ENCODE measurements at regions not wholly inside any gene's neighbourhood (a gene's known extent, or its start where the extent isn't known, plus 50 kb on each side); places are given as distances from the start of the nearest gene placed in this dataset.

DNA sequence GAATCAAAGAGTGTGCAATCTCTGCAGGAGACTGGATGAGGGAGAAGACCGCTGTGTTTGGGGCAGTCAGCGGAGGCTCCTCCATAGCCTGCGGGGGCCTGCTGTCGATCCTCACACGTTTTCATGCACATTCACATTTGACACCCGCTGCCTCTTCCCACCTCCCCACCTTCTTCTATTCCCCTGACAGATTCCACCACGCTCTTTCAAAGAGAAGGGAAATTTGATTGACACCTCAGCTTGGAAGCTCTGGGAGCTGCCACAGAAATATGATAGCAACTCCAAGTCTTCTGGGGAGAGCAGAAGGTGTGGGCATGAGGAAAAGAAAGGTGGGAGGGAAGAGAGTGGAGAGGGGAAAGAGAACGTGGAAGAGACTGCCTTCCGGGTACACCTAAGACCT lies 87.5 kb downstream of the BOD1L2 start:
- no peaks in the 10 kb centered on the region for H4K20me1 ChIP-seq (ENCODE audit: insufficient read depth, poor library complexity, severe bottlenecking)
- H3K27me3 ChIP-seq: peaks cover 3% of the 10 kb centered on the region
- H3K27ac ChIP-seq: no peak overlapping the region
- no peak for DNase-seq (ENCODE audit: low spot score)
- H3K9me3 ChIP-seq (ENCODE audit: low read depth): no peaks in the 10 kb centered on the region
- WGBS (ENCODE audit: low lambda C conversion rate, missing lambda C conversion rate): 81% methylated on average over 9 of the region's 9 CpGs
- H3K79me2 ChIP-seq: no peaks in the 10 kb centered on the region
- H3K36me3 ChIP-seq (replicated peaks; ENCODE audit: insufficient read depth, low read depth): no peaks in the 10 kb centered on the region
- no peak overlapping the region for H3K4me2 ChIP-seq
- no peak overlapping the region for H3K4me3 ChIP-seq
- TF ChIP-seq EZH2 (IDR thresholded peaks at IDR 0.05; ENCODE audit: borderline replicate concordance): no peak
- TF ChIP-seq, protein P1, sequence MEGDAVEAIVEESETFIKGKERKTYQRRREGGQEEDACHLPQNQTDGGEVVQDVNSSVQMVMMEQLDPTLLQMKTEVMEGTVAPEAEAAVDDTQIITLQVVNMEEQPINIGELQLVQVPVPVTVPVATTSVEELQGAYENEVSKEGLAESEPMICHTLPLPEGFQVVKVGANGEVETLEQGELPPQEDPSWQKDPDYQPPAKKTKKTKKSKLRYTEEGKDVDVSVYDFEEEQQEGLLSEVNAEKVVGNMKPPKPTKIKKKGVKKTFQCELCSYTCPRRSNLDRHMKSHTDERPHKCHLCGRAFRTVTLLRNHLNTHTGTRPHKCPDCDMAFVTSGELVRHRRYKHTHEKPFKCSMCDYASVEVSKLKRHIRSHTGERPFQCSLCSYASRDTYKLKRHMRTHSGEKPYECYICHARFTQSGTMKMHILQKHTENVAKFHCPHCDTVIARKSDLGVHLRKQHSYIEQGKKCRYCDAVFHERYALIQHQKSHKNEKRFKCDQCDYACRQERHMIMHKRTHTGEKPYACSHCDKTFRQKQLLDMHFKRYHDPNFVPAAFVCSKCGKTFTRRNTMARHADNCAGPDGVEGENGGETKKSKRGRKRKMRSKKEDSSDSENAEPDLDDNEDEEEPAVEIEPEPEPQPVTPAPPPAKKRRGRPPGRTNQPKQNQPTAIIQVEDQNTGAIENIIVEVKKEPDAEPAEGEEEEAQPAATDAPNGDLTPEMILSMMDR (IDR thresholded peaks at IDR 0.05; ENCODE audit: poor library complexity): no peak
- no peaks in the 10 kb centered on the region for H3K9me2 ChIP-seq (replicated peaks; ENCODE audit: insufficient read depth)
- H3K4me1 ChIP-seq (ENCODE audit: insufficient read depth): no peaks in the 10 kb centered on the region
- H2AFZ ChIP-seq: no peak overlapping the region

DNA sequence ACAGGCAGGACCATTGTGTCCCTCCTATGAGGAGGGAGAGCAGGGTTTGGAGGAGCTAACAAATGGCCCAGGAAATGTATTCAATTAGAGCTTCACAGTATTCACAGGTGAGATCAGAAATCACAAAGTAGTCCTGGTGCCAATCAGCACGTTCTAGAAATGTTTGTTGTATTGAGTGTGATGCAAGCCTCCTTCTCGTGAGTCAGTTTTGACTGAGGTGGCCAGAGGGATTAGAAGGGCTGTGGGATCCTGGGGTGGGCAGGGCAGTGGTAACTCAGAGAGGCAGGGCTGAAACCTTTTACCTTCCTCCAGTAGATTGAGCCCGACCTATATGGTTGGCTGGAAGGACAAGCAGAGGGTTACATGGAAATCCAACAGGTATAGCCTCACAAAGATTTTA lies 95.0 kb downstream of the BOD1L2 start:
- Histone ChIP-seq H3K4me3 (no peak overlapping the region), H3K27ac (no peak overlapping the region), H3K9me2 (replicated peaks; ENCODE audit: insufficient read depth) (no peaks in the 10 kb centered on the region), H3K27me3 (peaks cover 8% of the 10 kb centered on the region), H3K9me3 (ENCODE audit: low read depth) (no peaks in the 10 kb centered on the region), H3K36me3 (replicated peaks; ENCODE audit: insufficient read depth, low read depth) (no peaks in the 10 kb centered on the region), H2AFZ (no peak overlapping the region), H3K79me2 (no peaks in the 10 kb centered on the region), H3K4me1 (ENCODE audit: insufficient read depth) (no peaks in the 10 kb centered on the region), H3K4me2 (no peak overlapping the region), H4K20me1 (ENCODE audit: insufficient read depth, poor library complexity, severe bottlenecking) (no peaks in the 10 kb centered on the region)
- WGBS (ENCODE audit: low lambda C conversion rate, missing lambda C conversion rate): 75% methylated on average over 3 of the region's 3 CpGs
- DNase-seq (ENCODE audit: low spot score): no peak
- no peak for TF ChIP-seq EZH2 (IDR thresholded peaks at IDR 0.05; ENCODE audit: borderline replicate concordance)
- TF ChIP-seq, protein P1 (IDR thresholded peaks at IDR 0.05; ENCODE audit: poor library complexity): no peak
- TF ChIP-seq EZH2phosphoT487 (IDR thresholded peaks at IDR 0.05; ENCODE audit: low read depth, severe bottlenecking, unreplicated experiment): no peak

DNA sequence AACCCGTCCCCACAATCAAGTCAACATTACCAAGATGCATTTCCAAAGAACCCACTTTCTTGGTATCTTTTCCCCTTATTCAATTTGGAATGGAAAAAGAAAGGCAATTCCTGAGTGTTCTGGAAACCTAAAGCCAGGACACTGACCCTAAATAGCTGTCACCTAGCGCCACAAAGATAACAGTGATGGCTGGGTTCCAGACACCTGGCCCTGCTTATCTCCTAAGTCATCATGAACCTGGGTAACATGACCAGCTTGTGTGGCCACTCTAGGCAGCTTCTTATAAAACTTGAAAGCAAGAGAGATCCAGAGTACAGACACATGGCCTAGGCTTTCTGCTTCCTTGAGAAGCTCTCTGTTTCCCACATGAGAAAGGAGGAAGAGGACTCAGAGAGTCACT lies 95.4 kb downstream of the BOD1L2 start:
- H3K9me2 ChIP-seq (replicated peaks; ENCODE audit: insufficient read depth): no peaks in the 10 kb centered on the region
- DNase-seq (ENCODE audit: low spot score): peak; percentile 23
- no peak overlapping the region for H3K4me2 ChIP-seq
- WGBS (ENCODE audit: low lambda C conversion rate, missing lambda C conversion rate): 66% methylated on average over 2 of the region's 2 CpGs
- H3K9me3 ChIP-seq (ENCODE audit: low read depth): no peaks in the 10 kb centered on the region
- TF ChIP-seq, protein P1 (IDR thresholded peaks at IDR 0.05; ENCODE audit: poor library complexity): no peak
- no peak for TF ChIP-seq EZH2phosphoT487 (IDR thresholded peaks at IDR 0.05; ENCODE audit: low read depth, severe bottlenecking, unreplicated experiment)
- no peak for TF ChIP-seq EZH2 (IDR thresholded peaks at IDR 0.05; ENCODE audit: borderline replicate concordance)
- no peak overlapping the region for H3K4me3 ChIP-seq
- H3K79me2 ChIP-seq: no peaks in the 10 kb centered on the region
- H4K20me1 ChIP-seq (ENCODE audit: insufficient read depth, poor library complexity, severe bottlenecking): no peaks in the 10 kb centered on the region
- no peaks in the 10 kb centered on the region for H3K36me3 ChIP-seq (replicated peaks; ENCODE audit: insufficient read depth, low read depth)
- H3K27me3 ChIP-seq: peaks cover 8% of the 10 kb centered on the region
- no peaks in the 10 kb centered on the region for H3K4me1 ChIP-seq (ENCODE audit: insufficient read depth)
- H3K27ac ChIP-seq: no peak overlapping the region
- no peak overlapping the region for H2AFZ ChIP-seq

- Histone ChIP-seq H3K27me3 (peaks cover 8% of the 10 kb centered on the region), H3K4me2 (no peak overlapping the region), H3K4me1 (ENCODE audit: insufficient read depth) (no peaks in the 10 kb centered on the region), H4K20me1 (ENCODE audit: insufficient read depth, poor library complexity, severe bottlenecking) (no peaks in the 10 kb centered on the region), H3K27ac (no peak overlapping the region), H3K79me2 (no peaks in the 10 kb centered on the region), H3K4me3 (no peak overlapping the region), H3K9me2 (replicated peaks; ENCODE audit: insufficient read depth) (no peaks in the 10 kb centered on the region), H2AFZ (no peak overlapping the region), H3K9me3 (ENCODE audit: low read depth) (no peaks in the 10 kb centered on the region), H3K36me3 (replicated peaks; ENCODE audit: insufficient read depth, low read depth) (no peaks in the 10 kb centered on the region)
- TF ChIP-seq EZH2phosphoT487 (IDR thresholded peaks at IDR 0.05; ENCODE audit: low read depth, severe bottlenecking, unreplicated experiment) (no peak), EZH2 (IDR thresholded peaks at IDR 0.05; ENCODE audit: borderline replicate concordance) (no peak)
- TF ChIP-seq, protein P1 (IDR thresholded peaks at IDR 0.05; ENCODE audit: poor library complexity): no peak
- peak; percentile 24 for DNase-seq (ENCODE audit: low spot score)
- WGBS (ENCODE audit: low lambda C conversion rate, missing lambda C conversion rate): 57% methylated on average over 8 of the region's 8 CpGs
Measured at GRCh38 chr18:57243624-57244179, 96.8 kb downstream of the BOD1L2 start.

Data from hepatocyte (in vitro differentiated cells).